ENCODE measurements at regions not wholly inside any gene's neighbourhood (a gene's known extent, or its start where the extent isn't known, plus 50 kb on each side); places are given as distances from the start of the nearest gene placed in this dataset.
"Not testable (repeated sequence)": the region's sequence is repeated elsewhere in the genome, so short reads cannot be mapped to it uniquely, and the experiment has no call there.

DNA sequence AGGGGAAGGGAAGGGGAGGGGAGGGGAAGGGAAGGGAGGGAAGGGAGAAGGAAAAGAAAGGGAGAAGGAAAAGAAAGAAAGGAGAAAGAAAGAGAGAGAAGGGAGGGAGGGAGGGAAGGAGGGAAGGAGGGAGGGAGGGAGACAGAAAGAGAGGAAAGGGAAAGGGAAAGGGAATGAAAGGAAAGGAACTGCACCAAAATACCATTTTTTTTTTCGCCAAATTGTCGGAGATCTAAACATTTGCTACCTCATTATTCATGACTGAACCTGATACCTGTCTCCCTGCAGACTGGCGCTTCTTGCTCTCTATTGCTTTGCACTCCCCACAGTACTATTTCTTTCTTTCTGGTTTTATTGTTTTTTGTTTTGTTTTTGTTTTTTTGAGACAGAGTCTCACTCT, 117.3 kb upstream of the LGSN start:
- no peak overlapping the region for H3K4me3 ChIP-seq
- H3K27ac ChIP-seq: no peak overlapping the region

DNA sequence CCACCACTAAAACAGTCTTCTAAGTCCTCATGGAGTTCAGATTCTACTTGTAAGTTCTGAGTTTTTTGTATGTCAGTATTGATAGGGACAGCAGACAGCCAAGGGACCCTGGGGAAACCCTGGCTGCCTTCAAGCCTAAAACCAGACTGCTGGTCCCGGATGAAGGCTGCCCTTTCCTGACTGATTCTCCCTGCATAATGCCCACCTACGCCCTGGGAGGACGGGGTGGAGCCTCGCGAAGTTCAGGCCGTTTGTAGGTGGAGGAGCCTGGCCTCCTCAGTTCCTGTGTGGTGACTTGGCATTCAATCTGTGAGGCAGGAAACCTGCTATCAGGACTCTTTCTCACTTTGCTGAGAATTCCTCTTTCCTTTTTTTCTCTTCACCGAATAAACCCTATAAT, 120.3 kb upstream of the LGSN start:
- Histone ChIP-seq H3K4me3 (no peak overlapping the region), H3K27ac (no peak overlapping the region)

DNA sequence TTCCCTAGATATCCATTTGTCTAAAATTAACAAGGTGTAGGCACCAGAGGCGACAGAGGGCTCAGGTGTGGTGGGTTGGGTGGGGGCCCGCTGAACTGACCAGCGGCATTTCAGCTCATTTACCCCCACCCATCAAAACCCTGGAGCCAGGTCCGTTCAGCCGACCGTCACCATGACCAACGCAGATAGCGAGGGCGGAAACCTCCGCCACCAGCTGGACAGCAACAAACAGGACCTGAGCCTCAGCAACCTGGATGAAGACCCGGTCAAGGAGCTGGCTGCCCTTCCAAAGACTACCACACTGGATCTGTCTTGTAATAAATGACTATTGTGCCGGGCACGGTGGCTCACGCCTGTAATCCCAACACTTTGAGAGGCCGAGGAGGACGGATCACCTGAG, 120.8 kb upstream of the LGSN start:
- H3K27ac ChIP-seq: no peak overlapping the region
- no peak overlapping the region for H3K4me3 ChIP-seq

GRCh38 chr6:63441266-63441956, 121.6 kb upstream of the LGSN start:
- H3K4me3 ChIP-seq: peak overlapping the region in 1 of 7 experiments; percentile 12
- no peak overlapping the region for H3K27ac ChIP-seq

- Histone ChIP-seq H3K27ac (no peak overlapping the region), H3K4me3 (no peak overlapping the region)
Observed at GRCh38 chr6:63442870-63443269, 123.1 kb upstream of the LGSN start.

DNA sequence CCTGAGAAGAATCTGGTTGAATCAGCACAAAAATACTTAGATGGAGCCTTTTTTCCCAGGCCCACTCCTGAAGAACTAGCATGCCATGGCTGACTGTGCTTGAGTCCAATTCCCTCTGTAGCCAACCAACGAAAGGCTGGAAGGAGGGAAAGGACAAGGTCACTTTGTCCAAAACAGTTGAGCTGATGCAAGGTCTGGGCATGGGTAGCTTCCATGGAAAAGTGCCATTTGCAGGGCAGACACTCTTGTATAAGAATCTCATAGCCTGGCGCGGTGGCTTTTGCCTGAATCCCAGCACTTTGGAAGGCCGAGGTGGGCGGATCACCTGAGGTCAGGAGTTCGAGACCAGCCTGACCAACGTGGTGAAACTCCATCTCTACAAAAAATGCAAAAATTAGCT, 125.0 kb upstream of the LGSN start:
- Histone ChIP-seq H3K4me3 (no peak overlapping the region), H3K27ac (no peak overlapping the region)

DNA sequence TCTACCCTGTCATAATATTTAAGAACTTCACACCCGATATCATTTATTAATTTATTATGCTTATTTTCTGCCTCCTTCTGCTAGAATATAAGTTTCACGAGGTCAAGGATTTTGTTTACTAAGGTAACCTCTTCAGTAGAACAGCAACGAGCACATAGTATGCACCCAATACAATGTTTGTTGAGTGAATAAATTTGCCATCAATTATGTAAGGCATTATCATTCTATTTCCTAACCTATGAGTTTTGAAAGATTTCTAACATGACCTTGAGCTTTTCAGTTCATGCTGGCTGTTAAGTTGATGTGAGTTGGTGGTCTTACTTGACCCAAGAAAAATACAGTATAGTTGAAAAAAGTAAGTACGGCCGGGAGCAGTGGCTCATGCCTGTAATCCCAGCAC, 125.9 kb upstream of the LOC128125822 start:
- Histone ChIP-seq H3K4me3 (no peak overlapping the region), H3K27ac (no peak overlapping the region)

- H3K27ac ChIP-seq: no peak overlapping the region
- H3K4me3 ChIP-seq: no peak overlapping the region
Observed at GRCh38 chr6:63447134-63447533, 125.1 kb upstream of the LOC128125822 start.

GRCh38 chr6:63448229-63448628, 124.1 kb upstream of the LOC128125822 start:
- Histone ChIP-seq H3K4me3 (no peak overlapping the region), H3K27ac (no peak overlapping the region)

- Histone ChIP-seq H3K27ac (no peak overlapping the region), H3K4me3 (no peak overlapping the region)
Observed at GRCh38 chr6:63449714-63450113, 122.6 kb upstream of the LOC128125822 start.

- no peak overlapping the region for H3K4me3 ChIP-seq
- H3K27ac ChIP-seq: no peak overlapping the region
Observed at GRCh38 chr6:63451238-63451637, 121.0 kb upstream of the LOC128125822 start.

DNA sequence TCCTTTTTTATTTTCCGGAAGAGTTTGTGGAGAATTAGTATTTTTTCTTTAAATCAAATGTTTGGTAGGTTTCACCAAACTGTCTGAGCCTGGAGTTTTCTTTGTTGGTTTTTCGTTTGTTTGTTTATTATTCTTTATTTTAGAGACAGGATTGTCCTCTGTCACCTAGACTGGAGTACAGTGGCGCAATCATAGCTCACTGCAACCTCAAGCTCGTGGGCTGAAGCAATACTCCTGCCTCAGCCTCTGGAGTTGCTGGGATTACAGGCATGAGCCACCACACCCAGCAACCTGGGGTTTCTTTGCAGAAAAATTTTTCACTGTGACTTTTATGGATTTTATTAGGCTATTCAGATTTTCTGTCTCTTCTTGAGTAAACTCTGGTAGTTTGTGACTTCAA, 120.2 kb upstream of the LOC128125822 start:
- H3K4me3 ChIP-seq: no peak overlapping the region
- no peak overlapping the region for H3K27ac ChIP-seq

GRCh38 chr6:63456734-63457133, 115.5 kb upstream of the LOC128125822 start:
- Histone ChIP-seq H3K27ac (no peak overlapping the region), H3K4me3 (no peak overlapping the region)

- H3K4me3 ChIP-seq: no peak overlapping the region
- no peak overlapping the region for H3K27ac ChIP-seq
Observed at GRCh38 chr6:63458480-63459115, 113.7 kb upstream of the LOC128125822 start.

DNA sequence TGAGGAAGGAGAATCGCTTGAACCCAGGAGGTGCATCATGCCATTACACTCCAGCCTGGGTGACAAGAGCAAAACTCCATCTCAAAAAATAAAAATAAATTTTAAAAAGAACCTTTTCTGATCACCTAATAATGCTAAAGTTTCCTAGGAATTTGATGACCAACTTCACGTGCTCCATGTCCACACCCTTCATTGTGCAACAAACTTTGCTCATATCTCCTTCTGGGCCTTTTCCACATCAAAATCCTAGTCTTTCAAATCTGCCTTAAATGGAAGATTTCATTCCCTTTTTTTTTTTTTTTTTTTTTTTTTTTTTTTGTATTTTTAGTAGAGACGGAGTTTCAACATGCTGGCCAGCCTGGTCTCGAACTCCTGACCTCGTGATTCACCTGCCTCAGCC, 112.5 kb upstream of the LOC128125822 start:
- H3K27ac ChIP-seq: no peak overlapping the region

GRCh38 chr6:63460971-63461370, 111.3 kb upstream of the LOC128125822 start:
- Histone ChIP-seq H3K27ac (no peak overlapping the region), H3K4me3 (no peak overlapping the region)

More for the DNA sequence above, 112.5 kb upstream of the LOC128125822 start:
- no peak overlapping the region for H3K4me3 ChIP-seq

DNA sequence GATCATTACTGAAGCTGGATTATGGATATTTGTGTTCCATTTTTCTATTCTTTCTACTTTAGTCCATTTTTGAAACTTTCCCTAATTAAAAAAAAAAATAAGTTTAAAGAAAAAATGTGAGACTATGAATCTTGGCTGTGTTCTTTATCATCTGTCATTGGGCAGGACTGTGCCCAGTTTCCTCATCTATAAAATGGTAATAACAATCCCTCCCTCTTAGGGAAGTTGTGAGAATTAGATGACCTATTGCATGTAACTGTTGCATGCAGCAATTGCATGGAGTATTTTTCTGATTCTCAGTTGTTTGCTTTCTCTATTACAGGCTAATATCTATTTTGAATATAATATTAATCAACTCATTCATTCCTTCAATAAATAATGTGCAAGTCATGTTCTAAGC, 108.2 kb upstream of the LOC128125822 start:
- H3K4me3 ChIP-seq: no peak overlapping the region
- H3K27ac ChIP-seq: no peak overlapping the region

GRCh38 chr6:63465750-63466149, 106.5 kb upstream of the LOC128125822 start:
- Histone ChIP-seq H3K4me3 (no peak overlapping the region), H3K27ac (no peak overlapping the region)

DNA sequence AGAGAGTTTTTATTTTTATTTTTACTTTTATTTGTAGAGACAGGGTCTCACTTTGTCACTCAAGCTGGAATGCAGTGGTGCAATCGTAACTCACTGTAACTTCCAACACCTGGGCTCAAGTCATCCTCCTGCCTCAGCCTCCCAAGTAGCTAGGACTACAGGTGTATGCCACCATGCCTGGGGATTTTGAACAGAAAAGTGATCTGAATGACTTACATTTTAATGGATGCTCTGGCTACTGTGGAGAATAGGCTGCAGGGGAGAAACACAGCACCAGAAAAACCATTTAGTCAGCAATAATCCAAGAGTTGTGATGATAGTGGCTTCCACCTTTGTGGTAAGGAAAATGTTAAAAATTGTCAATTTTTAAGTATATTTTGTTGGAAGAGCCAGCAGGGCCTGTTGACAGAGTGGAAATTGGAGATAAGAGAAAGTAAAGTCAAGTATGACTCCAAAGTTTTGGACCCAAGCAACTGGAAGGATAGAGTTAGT, 106.0 kb upstream of the LOC128125822 start:
- no peak overlapping the region for H3K27ac ChIP-seq

GRCh38 chr6:63467247-63467954, 104.9 kb upstream of the LOC128125822 start:
- Histone ChIP-seq H3K4me3 (no peak overlapping the region), H3K27ac (no peak overlapping the region)

More for the DNA sequence above, 106.0 kb upstream of the LOC128125822 start:
- H3K4me3 ChIP-seq: no peak overlapping the region

- not testable (repeated sequence) for H3K27ac ChIP-seq, H3K4me3 ChIP-seq
Observed at GRCh38 chr6:63471145-63471544, 101.1 kb upstream of the LOC128125822 start.
